Body of pancreas (tissue), 4 donors: ENCODE measurements at regions not wholly inside any gene's neighbourhood (a gene's known extent, or its start where the extent isn't known, plus 50 kb on each side); places are given as distances from the start of the nearest gene placed in this dataset.

ENCODE experiments used
- ATAC-seq: fragments of 150-250 bp; one replicate; pipeline ENCODE4 v1.9.1; 2016
- DNase-seq, 4 donors: peaks; one replicate each; pipeline ENCODE4 v3.0.0-alpha.2; 2019
- H3K27ac ChIP-seq, 4 donors: fragments of 200-600 bp; sonication (generic); 1 replicate in 3 of 4; 2 replicates in 1 of 4; pipeline versions ENCODE4 v1.5.1 to v1.6.1; 2016 to 2019; ENCODE audit warnings: mild to moderate bottlenecking in 1 of 4, mixed read lengths in 1 of 4, moderate library complexity in 1 of 4
- H3K27me3 ChIP-seq, 2 donors: fragments of 200-600 bp; sonication (generic); one replicate each; pipeline ENCODE4 v1.6.0; 2016; ENCODE audit warnings: mild to moderate bottlenecking in 1 of 2
- H3K36me3 ChIP-seq, 2 donors: fragments of 200-600 bp; sonication (generic); replicated peaks in 1 of 2; 2 replicates each; pipeline ENCODE4 v1.5.1; 2016; ENCODE audit warnings: low read depth in 2 of 2; ENCODE audit not compliant: insufficient read depth in 1 of 2
- H3K4me1 ChIP-seq: fragments of 200-600 bp; sonication (generic); one replicate; pipeline ENCODE4 v1.6.0; 2016
- H3K4me3 ChIP-seq, 2 donors: fragments of 200-600 bp; sonication (generic); 1 replicate in 1 of 2; 2 replicates in 1 of 2; pipeline ENCODE4 v1.5.1; 2016 to 2019
- H3K9me3 ChIP-seq, 3 donors: fragments of 200-600 bp; sonication (generic); 1 replicate in 2 of 3; 2 replicates in 1 of 3; pipeline ENCODE4 v1.5.1; 2016
- CTCF ChIP-seq, 7 experiments: fragments of 450-650 bp in 4 of 7; fragments of 200-600 bp in 3 of 7; sonication (generic) in 3 of 7; IDR thresholded peaks; one replicate each; pipeline ENCODE4 v1.5.1; 2016 to 2019; ENCODE audit warnings: antibody characterized with exemption in 7 of 7
- POLR2A ChIP-seq, 3 donors: fragments of 450-650 bp; IDR thresholded peaks; one replicate each; pipeline ENCODE4 v1.6.1; 2016; ENCODE audit warnings: antibody characterized with exemption in 3 of 3, mild to moderate bottlenecking in 2 of 3
- WGBS, 2 donors: methylation state at CpG; one replicate each; pipeline ENCODE4 v1.1.5; 2017; 5-methylcytosine and 5-hydroxymethylcytosine counted together
- intact Hi-C: fragments of 100-400 bp; cut with DNase I; formaldehyde crosslinking; loops from one replicate; pipeline ENCODE4 v1.15.1; 2023

GRCh38 chr6:8628736-8629135, 193.4 kb upstream of the SLC35B3 start:
- no peak overlapping the region for H3K27ac ChIP-seq
- H3K27me3 ChIP-seq = no peaks in the 10 kb centered on the region
- H3K4me1 ChIP-seq = peaks cover 10% of the 10 kb centered on the region
- no peaks in the 10 kb centered on the region for H3K36me3 ChIP-seq
- intact Hi-C loops = no loop called here
- TF ChIP-seq POLR2A (IDR thresholded peaks at IDR 0.05) = no peak
- TF ChIP-seq CTCF (IDR thresholded peaks at IDR 0.05) = no peak
- no peak overlapping the region for H3K4me3 ChIP-seq
- no peak for DNase-seq
- H3K9me3 ChIP-seq = no peaks in the 10 kb centered on the region
- 35 to 63% methylated on average over 1 of the region's 1 CpG for WGBS, 2 donors
- no peak for ATAC-seq

- Histone ChIP-seq H3K9me3 (no peaks in the 10 kb centered on the region), H3K27me3 (no peaks in the 10 kb centered on the region), H3K4me3 (no peak overlapping the region), H3K36me3 (no peaks in the 10 kb centered on the region), H3K27ac (no peak overlapping the region), H3K4me1 (peaks cover 3% of the 10 kb centered on the region)
- intact Hi-C loops = no loop called here
- TF ChIP-seq POLR2A (IDR thresholded peaks at IDR 0.05) (no peak), CTCF (IDR thresholded peaks at IDR 0.05) (no peak)
- ATAC-seq = no peak
- no peak for DNase-seq
These were observed 192.7 kb upstream of the SLC35B3 start for GRCh38 chr6:8628063-8628462.

- intact Hi-C loops = no loop called here
- Histone ChIP-seq H3K4me1 (no peaks in the 10 kb centered on the region), H3K9me3 (no peaks in the 10 kb centered on the region), H3K27me3 (no peaks in the 10 kb centered on the region), H3K36me3 (no peaks in the 10 kb centered on the region), H3K27ac (no peak overlapping the region), H3K4me3 (no peak overlapping the region)
- WGBS, 2 donors = 90 to 98% methylated on average over 2 of the region's 2 CpGs
- ATAC-seq (no peak), DNase-seq (no peak)
- TF ChIP-seq POLR2A (IDR thresholded peaks at IDR 0.05) (no peak), CTCF (IDR thresholded peaks at IDR 0.05) (no peak)
These were observed 191.9 kb upstream of the SLC35B3 start for GRCh38 chr6:8627085-8627861.

GRCh38 chr6:8624665-8625064, 189.3 kb upstream of the SLC35B3 start:
- WGBS, 2 donors = 82 to 98% methylated on average over 1 of the region's 1 CpG
- no peak overlapping the region for H3K27ac ChIP-seq
- no peak for TF ChIP-seq POLR2A (IDR thresholded peaks at IDR 0.05)
- no peak for TF ChIP-seq CTCF (IDR thresholded peaks at IDR 0.05)
- intact Hi-C loops = no loop called here
- ATAC-seq (no peak), DNase-seq (no peak)
- H3K4me1 ChIP-seq = no peaks in the 10 kb centered on the region
- no peak overlapping the region for H3K4me3 ChIP-seq
- no peaks in the 10 kb centered on the region for H3K9me3 ChIP-seq
- H3K27me3 ChIP-seq = no peaks in the 10 kb centered on the region
- no peaks in the 10 kb centered on the region for H3K36me3 ChIP-seq

- no peak for DNase-seq
- no peak for TF ChIP-seq POLR2A (IDR thresholded peaks at IDR 0.05)
- TF ChIP-seq CTCF (IDR thresholded peaks at IDR 0.05) = no peak
- 80 to 86% methylated on average over 3 of the region's 3 CpGs for WGBS, 2 donors
- H3K4me3 ChIP-seq = no peak overlapping the region
- intact Hi-C loops = no loop called here
- H3K27me3 ChIP-seq = no peaks in the 10 kb centered on the region
- no peak for ATAC-seq
- no peaks in the 10 kb centered on the region for H3K4me1 ChIP-seq
- H3K27ac ChIP-seq = no peak overlapping the region
- H3K36me3 ChIP-seq = no peaks in the 10 kb centered on the region
- no peaks in the 10 kb centered on the region for H3K9me3 ChIP-seq
These were observed 188.1 kb upstream of the SLC35B3 start for GRCh38 chr6:8623441-8623840.
